ENCODE measurements at regions not wholly inside any gene's neighbourhood (a gene's known extent, or its start where the extent isn't known, plus 50 kb on each side); places are given as distances from the start of the nearest gene placed in this dataset.

DNA sequence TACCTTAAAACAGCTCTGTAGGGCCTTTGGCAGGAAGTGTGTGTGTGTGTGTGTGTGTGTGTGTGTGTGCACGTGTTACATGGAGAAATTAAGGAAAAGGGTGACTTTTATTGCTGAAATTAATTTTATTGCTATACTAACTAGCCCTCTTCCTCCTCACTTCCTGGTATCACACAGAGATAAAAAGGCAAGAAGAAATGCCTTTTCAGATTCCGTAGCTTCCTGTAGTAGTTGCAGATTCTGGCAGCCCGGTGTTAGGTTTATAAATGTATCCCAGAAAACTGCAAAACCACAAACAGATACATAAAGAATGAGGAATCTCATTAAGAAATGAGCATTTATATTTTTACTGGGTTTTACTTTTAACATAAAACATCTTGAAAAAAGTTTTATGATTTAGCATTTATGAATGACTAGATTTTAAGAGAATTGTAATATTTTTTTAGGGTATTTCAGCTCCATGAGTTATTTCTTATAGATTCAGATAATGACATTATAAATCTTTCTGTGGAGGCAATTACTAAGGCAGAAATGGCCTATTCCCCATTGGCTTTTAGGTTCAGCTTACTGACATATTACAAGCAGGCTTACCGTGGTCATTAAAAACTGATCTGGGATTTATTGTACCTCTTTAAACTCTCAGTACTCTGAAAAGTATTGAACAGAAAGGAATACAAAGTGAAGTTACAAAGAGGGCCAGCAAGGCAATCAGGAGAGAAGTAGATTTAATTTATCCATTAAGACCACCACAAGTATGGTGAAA lies 249.1 kb upstream of the TSHZ2 start:
- no peak for TF ChIP-seq CTCF (conservative IDR thresholded peaks at IDR 0.05)
- no peak overlapping the region for H3K27ac ChIP-seq

- H3K27ac ChIP-seq = no peak overlapping the region
- no peak for TF ChIP-seq CTCF (conservative IDR thresholded peaks at IDR 0.05)
Observed at GRCh38 chr20:52708137-52708536, 264.0 kb upstream of the TSHZ2 start.

- no peak overlapping the region for H3K27ac ChIP-seq
- TF ChIP-seq CTCF (conservative IDR thresholded peaks at IDR 0.05) = no peak
Observed at GRCh38 chr20:52704553-52704952, 267.6 kb upstream of the TSHZ2 start.

- no peak overlapping the region for H3K27ac ChIP-seq
- TF ChIP-seq CTCF (conservative IDR thresholded peaks at IDR 0.05) = no peak
Observed at GRCh38 chr20:52688345-52688744, 283.8 kb upstream of the TSHZ2 start.

- no peak for TF ChIP-seq CTCF (conservative IDR thresholded peaks at IDR 0.05)
- no peak overlapping the region for H3K27ac ChIP-seq
Observed at GRCh38 chr20:52684905-52685304, 287.3 kb upstream of the TSHZ2 start.

GRCh38 chr20:52684176-52684575 lies 288.0 kb upstream of the TSHZ2 start:
- no peak overlapping the region for H3K27ac ChIP-seq
- no peak for TF ChIP-seq CTCF (conservative IDR thresholded peaks at IDR 0.05)

DNA sequence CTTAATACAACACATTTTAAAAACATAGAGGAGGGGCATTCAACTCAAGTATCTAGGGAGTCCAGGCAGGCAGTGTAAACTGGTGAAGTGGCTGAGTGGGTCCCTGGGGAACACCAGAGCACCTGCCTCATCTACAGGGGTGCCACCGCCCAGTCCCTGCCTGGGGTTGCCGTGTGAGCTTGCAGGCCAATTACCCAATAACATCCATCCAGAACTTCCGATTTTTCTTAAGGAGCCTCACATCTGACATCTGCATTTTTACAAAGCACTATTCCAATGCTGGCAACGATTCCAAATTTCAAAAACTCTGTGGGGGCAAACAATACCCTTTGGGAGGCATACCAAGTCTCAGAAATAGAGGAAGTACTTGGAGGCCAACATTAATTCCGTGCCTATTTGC lies 288.4 kb upstream of the TSHZ2 start:
- no peak for TF ChIP-seq CTCF (conservative IDR thresholded peaks at IDR 0.05)
- no peak overlapping the region for H3K27ac ChIP-seq

Measured in VCaP (cell line).